GM18511 (cell line): ENCODE measurements at regions not wholly inside any gene's neighbourhood (a gene's known extent, or its start where the extent isn't known, plus 50 kb on each side); places are given as distances from the start of the nearest gene placed in this dataset.
A peak's percentile ranks its signal among the peaks of the same experiment; 100 is the strongest.
"Not testable (repeated sequence)": the region's sequence is repeated elsewhere in the genome, so short reads cannot be mapped to it uniquely, and the experiment has no call there.

Experiments
- ATAC-seq: cut with Tn5 transposase; IDR thresholded peaks from one replicate; pipeline ENCODE4 v1.9.1; 2021; ENCODE audit warnings: mild to moderate bottlenecking, moderate library complexity; ENCODE audit not compliant: unreplicated experiment

- no peak for ATAC-seq
These were observed 227.1 kb downstream of the RFPL4B start for GRCh38 chr6:112574190-112574589.

- no peak for ATAC-seq
These were observed 228.2 kb downstream of the RFPL4B start for GRCh38 chr6:112575309-112575834.

GRCh38 chr6:112576423-112576822, 229.3 kb downstream of the RFPL4B start:
- ATAC-seq, result no peak

- no peak for ATAC-seq
These were observed 232.5 kb downstream of the RFPL4B start for GRCh38 chr6:112579601-112580000.

- no peak for ATAC-seq
These were observed 233.9 kb downstream of the RFPL4B start for GRCh38 chr6:112581015-112581414.

GRCh38 chr6:112590326-112590725, 243.2 kb downstream of the RFPL4B start:
- ATAC-seq, result no peak

- no peak for ATAC-seq
These were observed 244.2 kb downstream of the RFPL4B start for GRCh38 chr6:112591329-112591728.

GRCh38 chr6:112592159-112592558, 245.0 kb downstream of the RFPL4B start:
- no peak for ATAC-seq

GRCh38 chr6:112594886-112595594, 247.9 kb downstream of the RFPL4B start:
- no peak for ATAC-seq

GRCh38 chr6:112595841-112596240, 248.7 kb downstream of the RFPL4B start:
- no peak for ATAC-seq

- ATAC-seq, result no peak
These were observed 250.0 kb downstream of the RFPL4B start for GRCh38 chr6:112597176-112597575.

- ATAC-seq, result no peak
These were observed 253.0 kb downstream of the RFPL4B start for GRCh38 chr6:112600168-112600567.

GRCh38 chr6:112603726-112604125, 256.6 kb downstream of the RFPL4B start:
- ATAC-seq, result no peak

GRCh38 chr6:112606656-112607435, 259.7 kb downstream of the RFPL4B start:
- ATAC-seq, result no peak

- not testable (repeated sequence) for ATAC-seq
These were observed 261.8 kb downstream of the RFPL4B start for GRCh38 chr6:112608925-112609324.

GRCh38 chr6:112613410-112613809, 266.3 kb downstream of the RFPL4B start:
- no peak for ATAC-seq

GRCh38 chr6:112618849-112619248, 271.7 kb downstream of the RFPL4B start:
- no peak for ATAC-seq

GRCh38 chr6:112620812-112621569, 273.9 kb downstream of the RFPL4B start:
- ATAC-seq, result peak; percentile 50

GRCh38 chr6:112622036-112622435, 274.9 kb downstream of the RFPL4B start:
- no peak for ATAC-seq

- peak; percentile 89 for ATAC-seq
These were observed 279.4 kb downstream of the RFPL4B start for GRCh38 chr6:112626468-112627082.

GRCh38 chr6:112634376-112634775, 287.2 kb downstream of the RFPL4B start:
- no peak for ATAC-seq
